Myocyte (in vitro differentiated cells): ENCODE measurements at regions not wholly inside any gene's neighbourhood (a gene's known extent, or its start where the extent isn't known, plus 50 kb on each side); places are given as distances from the start of the nearest gene placed in this dataset.

Source experiments
- DNase-seq: peaks from one replicate; pipeline ENCODE4 v3.0.0-alpha.2; 2012; ENCODE audit warnings: low read depth

- DNase-seq = no peak
Observed at GRCh38 chr20:24813936-24814335, 135.1 kb upstream of the CST7 start.

- DNase-seq = no peak
Observed at GRCh38 chr20:24814556-24815195, 134.4 kb upstream of the CST7 start.

GRCh38 chr20:24815196-24815815, 133.8 kb upstream of the CST7 start:
- DNase-seq = no peak

GRCh38 chr20:24815931-24816330, 133.1 kb upstream of the CST7 start:
- no peak for DNase-seq

- no peak for DNase-seq
Observed at GRCh38 chr20:24816431-24816830, 132.6 kb upstream of the CST7 start.

- no peak for DNase-seq
Observed at GRCh38 chr20:24816907-24817306, 132.2 kb upstream of the CST7 start.

GRCh38 chr20:24817351-24817750, 131.7 kb upstream of the CST7 start:
- DNase-seq = no peak

GRCh38 chr20:24818056-24818455, 131.0 kb upstream of the CST7 start:
- DNase-seq = no peak

- no peak for DNase-seq
Observed at GRCh38 chr20:24819331-24819965, 129.6 kb upstream of the CST7 start.

- no peak for DNase-seq
Observed at GRCh38 chr20:24820345-24820744, 128.7 kb upstream of the CST7 start.

- no peak for DNase-seq
Observed at GRCh38 chr20:24821391-24821790, 127.7 kb upstream of the CST7 start.

GRCh38 chr20:24823176-24823784, 125.8 kb upstream of the CST7 start:
- no peak for DNase-seq

GRCh38 chr20:24823989-24824693, 124.9 kb upstream of the CST7 start:
- DNase-seq = no peak

- DNase-seq = no peak
Observed at GRCh38 chr20:24825591-24825990, 123.5 kb upstream of the CST7 start.

- DNase-seq = no peak
Observed at GRCh38 chr20:24827603-24828295, 121.3 kb upstream of the CST7 start.

GRCh38 chr20:24828992-24829648, 119.9 kb upstream of the CST7 start:
- DNase-seq = no peak

GRCh38 chr20:24829649-24830370, 119.3 kb upstream of the CST7 start:
- no peak for DNase-seq

- no peak for DNase-seq
Observed at GRCh38 chr20:24830649-24831048, 118.4 kb upstream of the CST7 start.

GRCh38 chr20:24831232-24831631, 117.8 kb upstream of the CST7 start:
- DNase-seq = no peak

- DNase-seq = no peak
Observed at GRCh38 chr20:24832518-24832917, 116.6 kb upstream of the CST7 start.
